NCI-H187 treated with DMSO at 0.1 percent for 48 hours (cell line): ENCODE measurements at regions not wholly inside any gene's neighbourhood (a gene's known extent, or its start where the extent isn't known, plus 50 kb on each side); places are given as distances from the start of the nearest gene placed in this dataset.

Experiments
- DNase-seq: peaks from one replicate; lab custom pipeline; 2025; lab: John Stamatoyannopoulos, UW

GRCh38 chr5:2441495-2442180 lies 309.8 kb downstream of the IRX2 start:
- no peak for DNase-seq

DNA sequence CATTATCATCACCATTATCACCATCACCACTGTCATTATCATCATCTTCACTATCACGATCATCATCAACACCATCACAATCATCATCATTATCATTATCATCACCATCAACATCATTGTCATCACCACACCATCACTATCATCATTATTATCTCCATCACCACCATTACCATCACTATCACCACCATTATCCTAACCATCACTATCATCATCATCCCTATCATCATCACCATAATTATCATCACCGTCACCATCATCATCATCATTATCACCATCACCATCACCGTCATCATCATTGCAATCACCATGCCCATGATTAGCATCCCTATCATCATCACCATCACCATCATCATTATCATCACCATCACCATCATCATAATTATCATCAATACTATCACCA lies 311.9 kb downstream of the IRX2 start:
- DNase-seq, result no peak

GRCh38 chr5:2433086-2433485 lies 318.4 kb downstream of the IRX2 start:
- DNase-seq, result no peak

GRCh38 chr5:2432076-2432920 lies 319.2 kb downstream of the IRX2 start:
- no peak for DNase-seq

DNA sequence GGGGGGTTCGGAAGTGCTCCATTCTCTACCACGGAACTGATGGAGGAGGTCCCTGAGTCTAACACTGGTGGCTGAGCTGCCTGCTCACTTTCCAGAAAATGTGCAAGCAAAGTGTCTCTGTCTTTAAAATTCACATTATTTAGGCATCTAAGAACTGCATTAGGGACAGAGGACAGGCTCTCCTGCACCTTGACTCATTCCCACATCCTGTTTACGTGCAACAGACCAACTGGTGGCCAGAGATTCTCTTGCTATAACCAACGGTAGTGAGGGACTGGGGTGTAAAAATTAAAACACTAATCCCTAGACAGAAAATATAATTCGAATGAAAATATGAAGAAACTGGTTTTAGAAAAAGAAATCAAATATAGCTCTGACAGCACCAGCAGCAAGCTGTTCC lies 320.9 kb downstream of the IRX2 start:
- peak; percentile 24 for DNase-seq

DNA sequence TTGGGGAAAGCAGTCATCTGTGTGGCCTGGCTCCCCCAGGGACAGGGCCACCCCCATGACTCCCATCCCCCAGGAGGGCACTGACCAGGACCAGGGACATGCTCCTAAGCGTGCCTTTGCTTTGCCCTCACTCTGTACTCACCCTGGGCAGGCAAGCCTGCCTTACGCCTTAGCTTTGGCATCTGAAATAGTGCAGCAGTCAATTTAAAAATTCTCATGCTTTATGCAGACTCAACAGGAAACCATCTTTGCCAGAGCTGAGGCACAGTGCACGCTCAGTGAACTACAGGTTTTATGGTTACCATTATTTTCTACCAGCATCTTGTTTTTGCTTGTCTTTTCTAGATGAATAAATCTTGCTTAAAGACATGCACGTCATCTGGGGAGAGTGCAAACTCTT lies 323.5 kb downstream of the IRX2 start:
- no peak for DNase-seq

GRCh38 chr5:2423634-2424033 lies 327.8 kb downstream of the IRX2 start:
- DNase-seq, result no peak

DNA sequence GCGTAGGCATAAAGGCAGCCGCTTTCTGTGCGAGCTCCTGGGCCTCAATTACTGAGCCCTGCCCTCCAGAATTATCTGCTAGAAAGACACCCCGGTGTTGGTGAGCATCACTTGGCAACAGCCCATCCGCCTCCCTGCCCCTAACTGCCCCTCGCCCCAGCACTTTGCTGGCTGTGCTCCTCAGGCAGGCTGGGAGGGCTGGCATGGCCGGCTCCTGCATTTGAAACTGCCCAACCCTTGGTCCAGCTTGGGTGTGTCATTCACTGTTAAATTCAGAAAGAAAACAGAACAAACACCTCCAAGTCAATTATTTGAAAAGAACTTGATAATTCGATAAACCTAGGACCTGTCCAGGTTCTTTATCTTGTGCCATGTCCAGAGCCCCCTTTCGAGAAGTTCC lies 334.2 kb downstream of the IRX2 start:
- no peak for DNase-seq

DNA sequence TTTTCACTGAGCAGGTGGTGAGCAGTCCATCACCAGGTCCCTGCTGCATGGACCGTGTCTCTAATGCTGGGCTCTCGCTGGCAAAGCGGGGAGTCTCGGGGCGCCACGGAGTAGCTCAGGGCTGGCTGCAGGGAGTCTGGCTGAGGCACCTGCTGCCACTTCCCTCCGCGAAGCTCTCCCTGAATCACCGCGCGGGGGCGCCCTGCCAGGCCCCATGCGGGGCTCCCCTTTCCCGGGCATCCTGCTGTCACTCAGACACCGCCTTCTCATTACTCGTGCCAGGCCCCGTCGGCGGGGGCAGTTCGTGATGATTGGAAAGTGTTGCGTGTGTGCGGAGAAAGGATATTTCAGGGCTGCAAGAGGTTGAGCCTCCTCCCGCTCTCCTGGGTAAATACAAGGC lies 335.8 kb downstream of the IRX2 start:
- DNase-seq, result no peak

- DNase-seq, result no peak
Measured at GRCh38 chr5:2410451-2410850, 341.0 kb downstream of the IRX2 start.

DNA sequence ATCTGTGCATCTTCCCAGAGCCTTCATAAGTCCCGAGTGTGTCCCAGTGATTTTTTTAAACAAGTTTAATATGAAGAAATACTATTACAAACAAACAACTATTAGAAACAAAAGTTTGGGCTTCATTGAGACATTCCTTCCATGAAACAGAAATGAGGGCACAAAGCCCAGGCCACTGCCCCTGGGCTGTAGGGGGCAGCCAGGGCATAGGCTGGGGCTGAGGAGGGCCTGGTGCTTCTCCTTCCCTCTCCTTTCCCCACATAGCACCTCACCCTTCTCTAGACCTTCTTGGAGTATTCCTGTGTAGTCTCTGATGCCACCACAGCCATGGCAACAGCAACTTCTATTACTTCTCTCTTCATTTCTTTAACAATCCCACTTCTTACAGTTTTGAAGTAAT lies 348.2 kb downstream of the IRX2 start:
- no peak for DNase-seq

GRCh38 chr5:2399804-2400203 lies 351.7 kb downstream of the IRX2 start:
- no peak for DNase-seq

- no peak for DNase-seq
Measured at GRCh38 chr5:2399096-2399495, 352.4 kb downstream of the IRX2 start.

DNA sequence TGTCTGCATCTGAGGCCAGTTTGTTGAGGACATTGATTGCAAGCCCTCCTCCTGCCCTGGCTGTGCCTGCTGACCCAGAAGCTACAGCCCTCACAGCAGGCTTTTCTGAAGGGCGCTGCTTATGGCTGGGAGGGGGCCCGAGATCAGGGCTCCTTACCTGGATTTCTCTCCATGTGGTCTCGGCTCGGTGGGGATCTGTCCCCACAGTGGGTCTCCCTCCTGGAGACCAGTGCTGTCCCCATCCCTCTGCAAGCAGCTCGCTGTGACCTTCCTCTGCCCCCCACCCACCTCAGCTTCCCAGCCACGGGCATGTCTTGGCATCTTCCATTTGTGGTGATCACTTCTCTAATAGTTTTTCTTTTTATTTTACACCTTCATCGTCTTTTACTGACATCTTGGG lies 357.9 kb downstream of the IRX2 start:
- no peak for DNase-seq

- no peak for DNase-seq
Measured at GRCh38 chr5:2391566-2391965, 359.9 kb downstream of the IRX2 start.

GRCh38 chr5:2391021-2391420 lies 360.5 kb downstream of the IRX2 start:
- no peak for DNase-seq

- no peak for DNase-seq
Measured at GRCh38 chr5:2388571-2388970, 362.9 kb downstream of the IRX2 start.

DNA sequence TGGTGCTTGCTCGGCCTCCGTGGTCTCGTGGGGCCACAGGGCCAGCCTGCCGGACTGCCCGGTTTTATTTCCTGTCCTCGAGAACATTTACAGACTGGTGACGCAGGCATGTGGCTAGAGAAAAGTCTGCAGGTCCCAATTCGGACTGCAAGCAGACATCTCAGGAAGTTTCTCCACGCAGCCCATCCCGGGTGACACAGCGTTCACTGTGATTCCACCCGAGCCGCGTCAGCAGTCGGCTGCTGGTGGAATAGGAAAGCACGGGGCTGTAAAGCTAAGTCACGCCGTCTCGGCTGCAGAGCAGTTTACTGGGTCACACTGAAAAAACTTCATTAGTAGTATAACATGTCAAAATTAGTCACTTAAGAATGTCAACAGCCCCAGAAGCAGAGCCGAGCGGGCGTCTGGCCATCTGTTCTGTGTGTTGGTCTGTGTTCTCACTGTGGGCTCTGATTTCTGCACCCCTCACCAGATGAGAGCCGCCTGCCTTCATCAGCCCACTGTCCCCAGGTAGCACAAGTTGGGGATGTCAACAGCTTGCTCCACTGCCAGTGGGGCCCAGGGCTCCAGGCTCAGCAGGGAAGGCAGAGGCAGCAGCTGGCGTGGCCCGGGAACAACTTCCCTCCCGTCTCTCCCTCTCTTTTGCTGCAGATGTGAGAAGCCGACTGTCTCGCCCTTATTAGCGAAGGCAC lies 363.7 kb downstream of the IRX2 start:
- DNase-seq, result no peak

GRCh38 chr5:2387250-2387633 lies 364.2 kb downstream of the IRX2 start:
- no peak for DNase-seq

GRCh38 chr5:2385818-2386217 lies 365.7 kb downstream of the IRX2 start:
- DNase-seq, result no peak

DNA sequence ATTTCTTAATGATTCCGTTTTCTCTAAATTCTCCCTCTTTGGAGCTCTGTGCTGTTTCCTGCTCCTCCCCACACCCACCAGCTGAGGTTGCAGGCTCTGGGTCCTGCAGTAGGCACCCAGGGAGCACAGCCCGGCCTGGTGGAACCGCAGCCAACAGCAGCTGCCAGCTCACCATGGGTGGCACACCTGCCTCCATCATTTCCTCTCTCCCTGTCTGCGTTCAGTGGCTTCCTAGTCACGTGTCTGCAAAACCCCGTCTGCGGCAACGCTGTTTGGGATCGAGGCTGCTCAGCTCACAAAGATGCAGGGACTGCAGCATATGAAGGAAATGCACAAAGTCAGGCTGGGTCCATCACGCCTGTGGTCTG lies 367.8 kb downstream of the IRX2 start:
- DNase-seq, result no peak

GRCh38 chr5:2382776-2383697 lies 368.4 kb downstream of the IRX2 start:
- no peak for DNase-seq
